HL-60 (cell line): ENCODE measurements at regions not wholly inside any gene's neighbourhood (a gene's known extent, or its start where the extent isn't known, plus 50 kb on each side); places are given as distances from the start of the nearest gene placed in this dataset.

ENCODE experiments used
- CTCF ChIP-seq: IDR thresholded peaks from one replicate; pipeline ENCODE4 v1.5.1; 2011; ENCODE audit warnings: low read length, control low read depth, inconsistent platforms; ENCODE audit not compliant: insufficient read depth
- GABPA ChIP-seq: IDR thresholded peaks from 2 replicates; pipeline ENCODE4 v1.6.1; 2012; ENCODE audit warnings: low read depth
- POLR2AphosphoS5 ChIP-seq: IDR thresholded peaks from 2 replicates; pipeline ENCODE4 v1.6.1; 2012; ENCODE audit warnings: low read depth
- REST ChIP-seq: IDR thresholded peaks from 2 replicates; pipeline ENCODE4 v1.6.1; 2012; ENCODE audit warnings: low read depth; ENCODE audit not compliant: insufficient replicate concordance

- TF ChIP-seq POLR2AphosphoS5 (no peak), CTCF (no peak), REST (no peak), GABPA (no peak)
Observed at GRCh38 chr9:108081112-108081511, 591.5 kb upstream of the KLF4 start.
